ENCODE measurements at regions not wholly inside any gene's neighbourhood (a gene's known extent, or its start where the extent isn't known, plus 50 kb on each side); places are given as distances from the start of the nearest gene placed in this dataset.

DNA sequence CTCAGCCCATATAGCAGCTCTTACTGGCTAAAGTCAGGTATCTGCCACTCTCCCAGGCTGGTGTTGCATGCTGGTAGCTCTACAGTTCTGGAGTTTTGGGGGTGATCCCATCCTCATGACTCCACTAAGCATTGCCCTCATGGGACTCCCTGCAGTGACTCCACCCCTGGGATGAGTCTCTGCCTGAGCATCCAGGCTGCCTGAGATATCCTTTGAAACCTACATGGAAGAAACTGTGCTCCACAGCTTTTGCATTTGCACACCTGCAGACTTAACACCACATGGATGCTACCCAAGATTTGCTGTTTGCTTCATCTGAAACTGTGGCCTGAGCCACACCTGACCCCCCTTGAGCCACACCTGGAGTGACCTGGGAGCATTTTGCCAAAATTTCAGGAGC is 226.4 kb downstream of the C1orf94 start:
- in situ Hi-C loops (cut with HindIII; ENCODE audit: low pct_unique_long_range_greater_than_20kb, low sequenced_read_pairs) = no loop called here
- no peaks in the 10 kb centered on the region for H3K36me3 ChIP-seq (ENCODE audit: control insufficient read depth, insufficient read depth, low read length)
- TF ChIP-seq POLR2AphosphoS5 (IDR thresholded peaks at IDR 0.05; ENCODE audit: low read depth, low read length) = no peak
- TF ChIP-seq TCF7L2 (IDR thresholded peaks at IDR 0.05; ENCODE audit: low read depth, low read length) = no peak
- TF ChIP-seq, protein P1, sequence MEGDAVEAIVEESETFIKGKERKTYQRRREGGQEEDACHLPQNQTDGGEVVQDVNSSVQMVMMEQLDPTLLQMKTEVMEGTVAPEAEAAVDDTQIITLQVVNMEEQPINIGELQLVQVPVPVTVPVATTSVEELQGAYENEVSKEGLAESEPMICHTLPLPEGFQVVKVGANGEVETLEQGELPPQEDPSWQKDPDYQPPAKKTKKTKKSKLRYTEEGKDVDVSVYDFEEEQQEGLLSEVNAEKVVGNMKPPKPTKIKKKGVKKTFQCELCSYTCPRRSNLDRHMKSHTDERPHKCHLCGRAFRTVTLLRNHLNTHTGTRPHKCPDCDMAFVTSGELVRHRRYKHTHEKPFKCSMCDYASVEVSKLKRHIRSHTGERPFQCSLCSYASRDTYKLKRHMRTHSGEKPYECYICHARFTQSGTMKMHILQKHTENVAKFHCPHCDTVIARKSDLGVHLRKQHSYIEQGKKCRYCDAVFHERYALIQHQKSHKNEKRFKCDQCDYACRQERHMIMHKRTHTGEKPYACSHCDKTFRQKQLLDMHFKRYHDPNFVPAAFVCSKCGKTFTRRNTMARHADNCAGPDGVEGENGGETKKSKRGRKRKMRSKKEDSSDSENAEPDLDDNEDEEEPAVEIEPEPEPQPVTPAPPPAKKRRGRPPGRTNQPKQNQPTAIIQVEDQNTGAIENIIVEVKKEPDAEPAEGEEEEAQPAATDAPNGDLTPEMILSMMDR (IDR thresholded peaks at IDR 0.05) = no peak
- DNase-seq (ENCODE audit: low read depth, low spot score) (no peak), ATAC-seq (no peak)
- no peak overlapping the region for H3K27ac ChIP-seq (ENCODE audit: low read length)
- CTCF ChIA-PET = no interaction called here
- no peak overlapping the region for H3K4me3 ChIP-seq (ENCODE audit: low read depth in 2 of 2, low read length in 2 of 2)
- BruUV-seq (replicated peaks) = no TSS peak
- intact Hi-C loops (cut with micrococcal nuclease; ENCODE audit: unreplicated experiment) = no loop called here
- POLR2A ChIA-PET = no interaction called here
- H3K9me3 ChIP-seq (ENCODE audit: control insufficient read depth, insufficient read depth, low read depth, low read length) = no peaks in the 10 kb centered on the region
- no peaks in the 10 kb centered on the region for H3K4me1 ChIP-seq (ENCODE audit: control insufficient read depth, insufficient read depth, low read length)
- no peaks in the 10 kb centered on the region for H3K27me3 ChIP-seq (ENCODE audit: control insufficient read depth, insufficient read depth, low read length)

DNA sequence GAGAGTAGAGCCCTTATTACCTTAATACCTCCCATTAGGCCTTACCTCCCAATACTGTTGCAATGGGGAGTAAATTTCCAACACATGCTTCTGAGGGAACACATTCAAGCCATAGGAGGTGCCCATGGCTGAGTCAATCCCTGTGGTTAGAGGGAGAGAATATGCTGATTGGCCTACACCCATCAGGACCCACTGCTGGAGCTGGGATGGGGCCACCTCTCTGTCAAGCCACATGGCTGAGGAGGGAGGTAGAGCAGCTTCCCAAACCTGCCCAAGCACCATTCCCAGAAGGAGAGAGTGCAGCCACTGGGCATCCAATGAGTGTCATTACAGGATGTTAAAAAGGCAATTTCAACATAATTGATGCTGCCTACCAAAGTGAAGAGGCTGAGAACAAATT is 228.1 kb downstream of the C1orf94 start:
- TF ChIP-seq, protein P1 (IDR thresholded peaks at IDR 0.05) = no peak
- TF ChIP-seq, protein P2, sequence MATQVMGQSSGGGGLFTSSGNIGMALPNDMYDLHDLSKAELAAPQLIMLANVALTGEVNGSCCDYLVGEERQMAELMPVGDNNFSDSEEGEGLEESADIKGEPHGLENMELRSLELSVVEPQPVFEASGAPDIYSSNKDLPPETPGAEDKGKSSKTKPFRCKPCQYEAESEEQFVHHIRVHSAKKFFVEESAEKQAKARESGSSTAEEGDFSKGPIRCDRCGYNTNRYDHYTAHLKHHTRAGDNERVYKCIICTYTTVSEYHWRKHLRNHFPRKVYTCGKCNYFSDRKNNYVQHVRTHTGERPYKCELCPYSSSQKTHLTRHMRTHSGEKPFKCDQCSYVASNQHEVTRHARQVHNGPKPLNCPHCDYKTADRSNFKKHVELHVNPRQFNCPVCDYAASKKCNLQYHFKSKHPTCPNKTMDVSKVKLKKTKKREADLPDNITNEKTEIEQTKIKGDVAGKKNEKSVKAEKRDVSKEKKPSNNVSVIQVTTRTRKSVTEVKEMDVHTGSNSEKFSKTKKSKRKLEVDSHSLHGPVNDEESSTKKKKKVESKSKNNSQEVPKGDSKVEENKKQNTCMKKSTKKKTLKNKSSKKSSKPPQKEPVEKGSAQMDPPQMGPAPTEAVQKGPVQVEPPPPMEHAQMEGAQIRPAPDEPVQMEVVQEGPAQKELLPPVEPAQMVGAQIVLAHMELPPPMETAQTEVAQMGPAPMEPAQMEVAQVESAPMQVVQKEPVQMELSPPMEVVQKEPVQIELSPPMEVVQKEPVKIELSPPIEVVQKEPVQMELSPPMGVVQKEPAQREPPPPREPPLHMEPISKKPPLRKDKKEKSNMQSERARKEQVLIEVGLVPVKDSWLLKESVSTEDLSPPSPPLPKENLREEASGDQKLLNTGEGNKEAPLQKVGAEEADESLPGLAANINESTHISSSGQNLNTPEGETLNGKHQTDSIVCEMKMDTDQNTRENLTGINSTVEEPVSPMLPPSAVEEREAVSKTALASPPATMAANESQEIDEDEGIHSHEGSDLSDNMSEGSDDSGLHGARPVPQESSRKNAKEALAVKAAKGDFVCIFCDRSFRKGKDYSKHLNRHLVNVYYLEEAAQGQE (IDR thresholded peaks at IDR 0.05; ENCODE audit: insufficient read depth in 1 of 2, low read depth in 2 of 2, low read length in 1 of 2) = no peak
- no peak for TF ChIP-seq SIN3A (IDR thresholded peaks at IDR 0.05; ENCODE audit: borderline replicate concordance, insufficient read depth, low read depth, low read length)
- TF ChIP-seq TCF7L2 (IDR thresholded peaks at IDR 0.05; ENCODE audit: low read depth, low read length) = no peak
- no peak for TF ChIP-seq POLR2AphosphoS5 (IDR thresholded peaks at IDR 0.05; ENCODE audit: low read depth, low read length)
- Histone ChIP-seq H3K27ac (ENCODE audit: low read length) (no peak overlapping the region), H3K36me3 (ENCODE audit: control insufficient read depth, insufficient read depth, low read length) (no peaks in the 10 kb centered on the region), H3K27me3 (ENCODE audit: control insufficient read depth, insufficient read depth, low read length) (no peaks in the 10 kb centered on the region), H3K9me3 (ENCODE audit: control insufficient read depth, insufficient read depth, low read depth, low read length) (no peaks in the 10 kb centered on the region), H3K4me3 (ENCODE audit: low read depth in 2 of 2, low read length in 2 of 2) (no peak overlapping the region), H3K4me1 (ENCODE audit: control insufficient read depth, insufficient read depth, low read length) (no peaks in the 10 kb centered on the region)
- DNase-seq (ENCODE audit: low read depth, low spot score) = no peak
- intact Hi-C loops (cut with micrococcal nuclease; ENCODE audit: unreplicated experiment) = no loop called here
- ChIA-PET CTCF (no interaction called here), POLR2A (no interaction called here)
- no peak for ATAC-seq
- BruUV-seq (replicated peaks) = no TSS peak
- in situ Hi-C loops (cut with HindIII; ENCODE audit: low pct_unique_long_range_greater_than_20kb, low sequenced_read_pairs) = no loop called here

Measured in Panc1 (cell line).